ENCODE measurements at regions not wholly inside any gene's neighbourhood (a gene's known extent, or its start where the extent isn't known, plus 50 kb on each side); places are given as distances from the start of the nearest gene placed in this dataset.
"Not testable (repeated sequence)": the region's sequence is repeated elsewhere in the genome, so short reads cannot be mapped to it uniquely, and the experiment has no call there.

DNA sequence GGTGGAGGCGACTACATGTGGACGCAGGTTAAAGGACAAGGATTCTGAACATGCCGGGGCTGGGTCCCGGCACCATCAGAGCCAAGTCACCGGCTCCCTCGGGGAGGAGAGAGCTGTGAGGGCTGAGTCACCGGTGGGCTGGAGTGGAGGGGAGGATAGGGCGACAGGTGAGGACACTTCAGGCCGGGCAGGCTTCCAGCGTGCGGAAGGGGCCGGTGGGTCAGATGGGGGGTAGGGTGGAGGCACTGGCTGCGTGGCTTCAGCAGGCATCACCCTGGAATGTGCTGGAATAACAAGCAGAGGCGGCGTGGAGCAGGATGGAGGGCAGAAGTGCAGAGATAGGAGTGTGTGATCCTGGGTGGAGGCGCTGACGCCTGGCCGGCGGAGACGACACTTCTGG lies 4435.3 kb upstream of the TPTE start:
- not testable (repeated sequence) for TF ChIP-seq POLR2A, POLR2AphosphoS5 (IDR thresholded peaks at IDR 0.05)
- TF ChIP-seq, protein P1, sequence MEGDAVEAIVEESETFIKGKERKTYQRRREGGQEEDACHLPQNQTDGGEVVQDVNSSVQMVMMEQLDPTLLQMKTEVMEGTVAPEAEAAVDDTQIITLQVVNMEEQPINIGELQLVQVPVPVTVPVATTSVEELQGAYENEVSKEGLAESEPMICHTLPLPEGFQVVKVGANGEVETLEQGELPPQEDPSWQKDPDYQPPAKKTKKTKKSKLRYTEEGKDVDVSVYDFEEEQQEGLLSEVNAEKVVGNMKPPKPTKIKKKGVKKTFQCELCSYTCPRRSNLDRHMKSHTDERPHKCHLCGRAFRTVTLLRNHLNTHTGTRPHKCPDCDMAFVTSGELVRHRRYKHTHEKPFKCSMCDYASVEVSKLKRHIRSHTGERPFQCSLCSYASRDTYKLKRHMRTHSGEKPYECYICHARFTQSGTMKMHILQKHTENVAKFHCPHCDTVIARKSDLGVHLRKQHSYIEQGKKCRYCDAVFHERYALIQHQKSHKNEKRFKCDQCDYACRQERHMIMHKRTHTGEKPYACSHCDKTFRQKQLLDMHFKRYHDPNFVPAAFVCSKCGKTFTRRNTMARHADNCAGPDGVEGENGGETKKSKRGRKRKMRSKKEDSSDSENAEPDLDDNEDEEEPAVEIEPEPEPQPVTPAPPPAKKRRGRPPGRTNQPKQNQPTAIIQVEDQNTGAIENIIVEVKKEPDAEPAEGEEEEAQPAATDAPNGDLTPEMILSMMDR (IDR thresholded peaks at IDR 0.05): not testable (repeated sequence)
